PC-9 (cell line): ENCODE measurements at regions not wholly inside any gene's neighbourhood (a gene's known extent, or its start where the extent isn't known, plus 50 kb on each side); places are given as distances from the start of the nearest gene placed in this dataset.

Experiments
- BruUV-seq: library from RNA; stranded (reverse); fragments of 400-500 nt; replicated peaks from 2 replicates; lab custom pipeline; 2021; lab: Mats Ljungman, UMichigan
- CTCF ChIA-PET: fragments of 300-600 bp; sonication (Branson Sonifier 250); formaldehyde crosslinking; loops from one replicate; lab custom pipeline; 2022; ENCODE audit warnings: antibody characterized with exemption; lab: Charles Lee
- POLR2A ChIA-PET: fragments of 300-600 bp; sonication (Branson Sonifier 250); formaldehyde crosslinking; loops from one replicate; lab custom pipeline; 2022; ENCODE audit warnings: antibody characterized with exemption; ENCODE audit not compliant: unreplicated experiment; lab: Charles Lee
- DNase-seq, 2 experiments: peaks; one replicate each; pipeline versions ENCODE4 v3.0.0 to v3.0.0-alpha.2; 2015 to 2022; ENCODE audit warnings: mixed read lengths in 1 of 2
- H2AFZ ChIP-seq: fragments of 200-600 bp; sonication (generic); 2 replicates; pipeline ENCODE4 v1.8.1; 2017; ENCODE audit warnings: antibody characterized with exemption
- H3F3A ChIP-seq: fragments of 200-600 bp; sonication (generic); 2 replicates; pipeline ENCODE4 v1.8.1; 2017; ENCODE audit warnings: antibody characterized with exemption, mild to moderate bottlenecking, low read depth; ENCODE audit not compliant: insufficient read depth
- H3K27ac ChIP-seq: fragments of 200-600 bp; sonication (generic); 2 replicates; pipeline ENCODE4 v1.6.1; 2016; ENCODE audit warnings: mixed run types
- H3K27me3 ChIP-seq: fragments of 200-600 bp; sonication (generic); 2 replicates; pipeline ENCODE4 v1.6.1; 2016; ENCODE audit warnings: low read depth, mixed run types; ENCODE audit not compliant: insufficient read depth
- H3K36me3 ChIP-seq: fragments of 200-600 bp; sonication (generic); 2 replicates; pipeline ENCODE4 v1.6.1; 2016; ENCODE audit warnings: low read depth, mixed run types
- H3K4me1 ChIP-seq: fragments of 200-600 bp; sonication (generic); replicated peaks from 2 replicates; pipeline ENCODE4 v1.6.1; 2016; ENCODE audit warnings: mixed run types; ENCODE audit not compliant: insufficient read depth
- H3K4me2 ChIP-seq: fragments of 200-600 bp; sonication (generic); 2 replicates; pipeline ENCODE4 v1.6.1; 2017; ENCODE audit warnings: mixed run types
- H3K4me3 ChIP-seq: fragments of 200-600 bp; sonication (generic); 2 replicates; pipeline ENCODE4 v1.6.1; 2016; ENCODE audit warnings: mixed run types
- H3K79me2 ChIP-seq: fragments of 200-600 bp; sonication (generic); 2 replicates; pipeline ENCODE4 v1.6.1; 2017; ENCODE audit warnings: low read depth, mixed run types
- H3K9me2 ChIP-seq: fragments of 200-600 bp; sonication (generic); 2 replicates; pipeline ENCODE4 v1.8.1; 2017; ENCODE audit warnings: mild to moderate bottlenecking; ENCODE audit not compliant: insufficient read depth
- H3K9me3 ChIP-seq: fragments of 200-600 bp; sonication (generic); 2 replicates; pipeline ENCODE4 v1.8.1; 2016; ENCODE audit warnings: low read depth; ENCODE audit not compliant: insufficient read depth
- H4K20me1 ChIP-seq: fragments of 200-600 bp; sonication (generic); 2 replicates; pipeline ENCODE4 v1.8.1; 2017; ENCODE audit not compliant: insufficient read depth
- EZH2 ChIP-seq: fragments of 200-600 bp; sonication (generic); IDR thresholded peaks from 2 replicates; pipeline ENCODE4 v1.8.0; 2017; ENCODE audit warnings: antibody characterized with exemption, low read depth
- intact Hi-C: fragments of 100-400 bp; cut with micrococcal nuclease; formaldehyde crosslinking; loops from one replicate; pipeline ENCODE4 v1.10.0; 2022; ENCODE audit not compliant: unreplicated experiment
- TF ChIP-seq, protein P1 (sequence below): fragments of 200-600 bp; sonication (generic); conservative IDR thresholded peaks from 2 replicates; pipeline ENCODE4 v1.6.1; 2017; ENCODE audit warnings: mixed run types, antibody characterized with exemption, mild to moderate bottlenecking, moderate library complexity

DNA sequence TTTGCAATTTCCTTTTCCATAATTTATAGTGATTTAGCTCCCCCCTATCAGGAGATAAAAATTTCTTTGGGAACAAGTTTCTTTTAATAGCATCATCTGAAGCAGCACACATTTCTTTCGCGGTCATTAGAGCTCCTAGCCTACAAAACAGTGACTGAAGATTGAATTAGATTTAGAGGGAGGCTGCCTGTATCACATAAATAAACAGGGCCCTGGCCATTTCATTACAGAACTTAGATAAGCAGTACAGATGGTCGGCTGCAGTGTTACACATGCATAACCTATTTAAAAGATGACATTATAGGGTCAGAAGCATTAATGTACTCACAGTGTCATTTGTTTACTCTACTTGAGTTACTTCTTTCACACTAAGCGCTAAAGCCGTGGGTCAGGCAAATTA, 81.4 kb upstream of the SLC25A26 start:
- ChIA-PET POLR2A (no interaction called here), CTCF (no interaction called here)
- intact Hi-C loops: loop anchor here (2.0 to 10.0 kb wide), 3 partner anchors 101 to 225 kb away; partner anchors contain the start of gene MAGI1
- Histone ChIP-seq H3K4me3 (no peak overlapping the region), H3K4me2 (no peak overlapping the region), H3K9me2 (no peaks in the 10 kb centered on the region), H3K79me2 (no peaks in the 10 kb centered on the region), H2AFZ (no peak overlapping the region), H3K27me3 (no peaks in the 10 kb centered on the region), H3K9me3 (no peaks in the 10 kb centered on the region), H3K27ac (no peak overlapping the region), H3K36me3 (no peaks in the 10 kb centered on the region), H3K4me1 (peaks cover 6% of the 10 kb centered on the region), H4K20me1 (no peaks in the 10 kb centered on the region), H3F3A (peaks cover 1% of the 10 kb centered on the region; the same call in 1 of the 2 replicates)
- TF ChIP-seq, protein P1, sequence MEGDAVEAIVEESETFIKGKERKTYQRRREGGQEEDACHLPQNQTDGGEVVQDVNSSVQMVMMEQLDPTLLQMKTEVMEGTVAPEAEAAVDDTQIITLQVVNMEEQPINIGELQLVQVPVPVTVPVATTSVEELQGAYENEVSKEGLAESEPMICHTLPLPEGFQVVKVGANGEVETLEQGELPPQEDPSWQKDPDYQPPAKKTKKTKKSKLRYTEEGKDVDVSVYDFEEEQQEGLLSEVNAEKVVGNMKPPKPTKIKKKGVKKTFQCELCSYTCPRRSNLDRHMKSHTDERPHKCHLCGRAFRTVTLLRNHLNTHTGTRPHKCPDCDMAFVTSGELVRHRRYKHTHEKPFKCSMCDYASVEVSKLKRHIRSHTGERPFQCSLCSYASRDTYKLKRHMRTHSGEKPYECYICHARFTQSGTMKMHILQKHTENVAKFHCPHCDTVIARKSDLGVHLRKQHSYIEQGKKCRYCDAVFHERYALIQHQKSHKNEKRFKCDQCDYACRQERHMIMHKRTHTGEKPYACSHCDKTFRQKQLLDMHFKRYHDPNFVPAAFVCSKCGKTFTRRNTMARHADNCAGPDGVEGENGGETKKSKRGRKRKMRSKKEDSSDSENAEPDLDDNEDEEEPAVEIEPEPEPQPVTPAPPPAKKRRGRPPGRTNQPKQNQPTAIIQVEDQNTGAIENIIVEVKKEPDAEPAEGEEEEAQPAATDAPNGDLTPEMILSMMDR: no peak
- TF ChIP-seq EZH2: no peak
- no TSS peak for BruUV-seq
- DNase-seq: no peak

DNA sequence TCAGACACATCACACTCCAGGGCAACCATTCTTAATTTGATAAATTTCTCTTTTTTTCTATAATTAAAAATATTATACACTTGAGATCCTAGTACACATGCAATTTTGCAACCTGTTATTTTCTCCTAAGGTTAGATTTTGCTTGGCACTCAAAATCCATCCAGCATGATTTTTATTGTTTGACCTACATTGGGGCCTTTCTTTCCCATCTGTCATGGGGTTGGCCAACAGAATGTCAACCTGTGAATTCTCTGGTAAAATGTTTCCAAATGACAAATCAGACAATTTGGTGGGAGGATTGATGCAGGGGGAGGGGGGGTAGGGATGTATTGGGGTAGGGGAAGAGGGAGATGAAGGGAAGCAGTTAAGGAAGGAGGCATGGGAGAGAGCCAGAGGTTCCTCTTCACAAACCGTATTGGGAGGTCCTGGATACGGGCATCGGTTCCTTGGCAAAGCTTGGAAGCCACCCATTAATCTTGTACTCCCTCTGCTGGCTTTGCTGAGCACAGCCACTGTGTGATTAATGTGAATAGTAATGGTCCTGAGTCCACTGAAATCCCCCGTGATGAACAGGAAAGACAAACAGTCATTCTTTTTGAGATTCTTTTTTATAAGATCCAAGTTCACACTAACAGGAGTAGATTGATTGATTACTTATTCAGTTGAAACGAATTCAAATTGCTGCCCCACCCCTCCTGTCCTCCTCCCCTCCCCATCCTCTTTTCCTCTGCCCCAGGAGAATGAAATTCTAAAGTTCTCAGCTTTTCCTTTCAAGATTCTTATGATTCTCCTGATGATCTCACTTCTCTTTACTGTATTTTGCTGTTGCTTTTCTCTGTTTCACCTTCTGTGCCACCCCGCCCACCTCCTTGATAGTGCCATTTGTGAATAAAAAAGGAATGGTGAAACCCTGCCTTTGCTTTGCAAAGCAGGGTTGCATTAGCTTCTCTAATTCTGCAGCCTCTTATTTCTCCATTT, 82.2 kb upstream of the SLC25A26 start:
- Histone ChIP-seq H3K27ac (no peak overlapping the region), H3K4me1 (peaks cover 14% of the 10 kb centered on the region), H3K4me2 (no peak overlapping the region), H4K20me1 (no peaks in the 10 kb centered on the region), H3K27me3 (no peaks in the 10 kb centered on the region), H3K4me3 (no peak overlapping the region), H3K79me2 (no peaks in the 10 kb centered on the region), H3K9me2 (no peaks in the 10 kb centered on the region), H2AFZ (no peak overlapping the region), H3K36me3 (no peaks in the 10 kb centered on the region), H3K9me3 (no peaks in the 10 kb centered on the region), H3F3A (peaks cover 9% of the 10 kb centered on the region; the same call in 1 of the 2 replicates)
- POLR2A ChIA-PET: no interaction called here
- peak; percentile 53 to 57 for DNase-seq
- TF ChIP-seq, protein P1: peak; percentile 77
- TF ChIP-seq EZH2: no peak
- intact Hi-C loops: loop anchor here (1.0 to 10.0 kb wide), 4 partner anchors 100 to 353 kb away; partner anchors contain the start of gene MAGI1
- CTCF ChIA-PET: no interaction called here
- BruUV-seq: no TSS peak

- H3K4me2 ChIP-seq: no peak overlapping the region
- no peak overlapping the region for H3K4me3 ChIP-seq
- DNase-seq: no peak
- no peaks in the 10 kb centered on the region for H3K79me2 ChIP-seq
- CTCF ChIA-PET: interaction anchor here (0.6 kb wide), 1 partner anchor 14 kb away, joined by 3 read pairs; no protein-coding TSS in a partner anchor
- POLR2A ChIA-PET: no interaction called here
- intact Hi-C loops: loop anchor here (10.0 kb wide), 1 partner anchor 222 kb away; no protein-coding TSS in a partner anchor
- H3K36me3 ChIP-seq: no peaks in the 10 kb centered on the region
- peaks cover 28% of the 10 kb centered on the region for H3K4me1 ChIP-seq
- no peak for TF ChIP-seq EZH2
- TF ChIP-seq, protein P1: no peak
- BruUV-seq: no TSS peak
- no peaks in the 10 kb centered on the region for H3K9me2 ChIP-seq
- H4K20me1 ChIP-seq: no peaks in the 10 kb centered on the region
- no peaks in the 10 kb centered on the region for H3K9me3 ChIP-seq
- H2AFZ ChIP-seq: no peak overlapping the region
- no peaks in the 10 kb centered on the region for H3K27me3 ChIP-seq
- no peak overlapping the region for H3K27ac ChIP-seq
- H3F3A ChIP-seq: peaks cover 21% of the 10 kb centered on the region
Measured at GRCh38 chr3:66136597-66136996, 84.2 kb upstream of the SLC25A26 start.
